ENCODE measurements at regions not wholly inside any gene's neighbourhood (a gene's known extent, or its start where the extent isn't known, plus 50 kb on each side); places are given as distances from the start of the nearest gene placed in this dataset.

DNA sequence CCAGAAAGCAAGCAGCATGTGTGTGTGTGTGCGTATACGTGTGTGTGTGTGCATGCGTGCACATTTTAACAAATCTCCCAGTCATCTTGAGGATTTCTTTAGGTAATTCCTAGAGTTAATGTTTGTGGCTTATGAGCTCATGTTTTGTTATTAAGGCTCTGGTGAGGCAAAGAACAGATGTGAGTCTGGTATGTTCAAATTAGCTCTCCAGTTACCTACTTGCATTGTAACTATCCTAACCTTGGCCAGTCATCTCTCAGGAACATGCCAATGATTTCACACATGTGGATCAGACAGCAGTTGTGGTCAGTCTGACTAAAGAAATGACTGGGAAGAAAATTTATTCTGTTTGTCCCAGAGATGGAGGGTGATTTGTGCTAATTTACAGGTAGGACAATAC lies 163.1 kb downstream of the IZUMO3 start:
- TF ChIP-seq, protein P1, sequence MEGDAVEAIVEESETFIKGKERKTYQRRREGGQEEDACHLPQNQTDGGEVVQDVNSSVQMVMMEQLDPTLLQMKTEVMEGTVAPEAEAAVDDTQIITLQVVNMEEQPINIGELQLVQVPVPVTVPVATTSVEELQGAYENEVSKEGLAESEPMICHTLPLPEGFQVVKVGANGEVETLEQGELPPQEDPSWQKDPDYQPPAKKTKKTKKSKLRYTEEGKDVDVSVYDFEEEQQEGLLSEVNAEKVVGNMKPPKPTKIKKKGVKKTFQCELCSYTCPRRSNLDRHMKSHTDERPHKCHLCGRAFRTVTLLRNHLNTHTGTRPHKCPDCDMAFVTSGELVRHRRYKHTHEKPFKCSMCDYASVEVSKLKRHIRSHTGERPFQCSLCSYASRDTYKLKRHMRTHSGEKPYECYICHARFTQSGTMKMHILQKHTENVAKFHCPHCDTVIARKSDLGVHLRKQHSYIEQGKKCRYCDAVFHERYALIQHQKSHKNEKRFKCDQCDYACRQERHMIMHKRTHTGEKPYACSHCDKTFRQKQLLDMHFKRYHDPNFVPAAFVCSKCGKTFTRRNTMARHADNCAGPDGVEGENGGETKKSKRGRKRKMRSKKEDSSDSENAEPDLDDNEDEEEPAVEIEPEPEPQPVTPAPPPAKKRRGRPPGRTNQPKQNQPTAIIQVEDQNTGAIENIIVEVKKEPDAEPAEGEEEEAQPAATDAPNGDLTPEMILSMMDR (IDR thresholded peaks at IDR 0.05; ENCODE audit: low read depth, low read length) = no peak
- TF ChIP-seq EZH2phosphoT487 (IDR thresholded peaks at IDR 0.05; ENCODE audit: low read depth) = no peak
